Peyer's patch (tissue), 4 donors: ENCODE measurements at regions not wholly inside any gene's neighbourhood (a gene's known extent, or its start where the extent isn't known, plus 50 kb on each side); places are given as distances from the start of the nearest gene placed in this dataset.
"Not testable (repeated sequence)": the region's sequence is repeated elsewhere in the genome, so short reads cannot be mapped to it uniquely, and the experiment has no call there.

Experiments used
- DNase-seq, 3 donors: peaks; one replicate each; pipeline ENCODE4 v3.0.0-alpha.2; 2017 to 2019
- H3K27ac ChIP-seq, 4 donors: fragments of 200-600 bp; sonication (generic); one replicate each; pipeline ENCODE4 v1.5.1; 2016 to 2019
- H3K27me3 ChIP-seq, 2 donors: fragments of 200-600 bp; sonication (generic); one replicate each; pipeline ENCODE4 v1.5.1; 2019
- H3K36me3 ChIP-seq, 3 donors: fragments of 200-600 bp; sonication (generic); one replicate each; pipeline ENCODE4 v1.5.1; 2016 to 2019
- H3K4me1 ChIP-seq, 4 donors: fragments of 200-600 bp; sonication (generic); one replicate each; pipeline ENCODE4 v1.5.1; 2016 to 2019
- H3K4me3 ChIP-seq, 4 donors: fragments of 200-600 bp; sonication (generic); 1 replicate in 3 of 4; 2 replicates in 1 of 4; pipeline ENCODE4 v1.5.1; 2016 to 2019; ENCODE audit warnings: mild to moderate bottlenecking in 1 of 4
- H3K9me3 ChIP-seq, 4 donors: fragments of 200-600 bp; sonication (generic); one replicate each; pipeline ENCODE4 v1.5.1; 2016 to 2019; ENCODE audit warnings: mild to moderate bottlenecking in 1 of 4
- CTCF ChIP-seq, 6 experiments: fragments of 450-650 bp in 4 of 6; fragments of 200-600 bp in 2 of 6; sonication (generic) in 1 of 6; IDR thresholded peaks; one replicate each; pipeline ENCODE4 v1.5.1; 2017 to 2019; ENCODE audit warnings: antibody characterized with exemption in 6 of 6, mild to moderate bottlenecking in 3 of 6, moderate library complexity in 1 of 6
- POLR2A ChIP-seq, 2 donors: fragments of 450-650 bp; IDR thresholded peaks; one replicate each; pipeline ENCODE4 v1.5.1; 2017; ENCODE audit warnings: antibody characterized with exemption in 2 of 2, mild to moderate bottlenecking in 2 of 2, moderate library complexity in 2 of 2

- Histone ChIP-seq H3K4me3 (no peak overlapping the region), H3K27me3 (no peaks in the 10 kb centered on the region), H3K27ac (no peak overlapping the region), H3K4me1 (no peaks in the 10 kb centered on the region), H3K36me3 (no peaks in the 10 kb centered on the region), H3K9me3 (peaks cover 0 to 3% (median 0%) of the 10 kb centered on the region in 4 donors)
- TF ChIP-seq POLR2A (IDR thresholded peaks at IDR 0.05) (no peak), CTCF (IDR thresholded peaks at IDR 0.05) (no peak)
- DNase-seq: no peak
Observed at GRCh38 chr13:18212873-18213272, 968.8 kb downstream of the TUBA3C start.

GRCh38 chr13:18211752-18212560 lies 969.7 kb downstream of the TUBA3C start:
- not testable (repeated sequence) for H3K36me3 ChIP-seq, H3K4me3 ChIP-seq, H3K27ac ChIP-seq, H3K27me3 ChIP-seq, H3K9me3 ChIP-seq, H3K4me1 ChIP-seq
- DNase-seq: peak in 2 of 3 donors; percentile 41 to 51

GRCh38 chr13:18204614-18205178 lies 976.9 kb downstream of the TUBA3C start:
- H3K27me3 ChIP-seq, H3K4me3 ChIP-seq, H3K9me3 ChIP-seq, H3K4me1 ChIP-seq, H3K27ac ChIP-seq, H3K36me3 ChIP-seq, DNase-seq: not testable (repeated sequence)

- DNase-seq, H3K4me3 ChIP-seq, H3K36me3 ChIP-seq, H3K27me3 ChIP-seq, H3K9me3 ChIP-seq, H3K4me1 ChIP-seq, H3K27ac ChIP-seq: not testable (repeated sequence)
Observed at GRCh38 chr13:18195365-18195678, 986.3 kb downstream of the TUBA3C start.

- not testable (repeated sequence) for H3K4me1 ChIP-seq, H3K4me3 ChIP-seq, H3K36me3 ChIP-seq, DNase-seq, H3K27me3 ChIP-seq, H3K9me3 ChIP-seq, H3K27ac ChIP-seq
Observed at GRCh38 chr13:18194631-18195364, 986.8 kb downstream of the TUBA3C start.

DNA sequence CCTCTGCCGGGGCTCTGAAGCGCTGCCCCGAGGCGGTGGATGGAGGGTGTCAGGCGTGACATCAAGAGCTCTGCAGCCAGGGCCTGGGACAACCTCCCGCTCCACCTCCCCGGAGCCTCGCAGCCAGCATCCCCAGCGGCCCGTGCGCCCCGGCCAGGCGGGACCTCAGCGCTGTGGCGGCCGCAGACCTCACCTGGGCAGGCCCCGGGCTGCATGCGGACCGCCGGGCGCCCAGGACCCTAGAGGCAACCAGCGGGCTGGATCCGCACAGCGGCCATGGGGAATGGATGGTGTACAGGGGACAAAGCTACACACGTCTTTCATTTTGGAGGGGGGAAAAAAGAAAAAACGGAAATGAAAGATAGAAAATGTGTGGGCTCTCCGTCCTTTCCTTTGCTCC lies 987.5 kb downstream of the TUBA3C start:
- not testable (repeated sequence) for H3K4me1 ChIP-seq, H3K36me3 ChIP-seq, DNase-seq, H3K27ac ChIP-seq, H3K4me3 ChIP-seq, H3K9me3 ChIP-seq, H3K27me3 ChIP-seq
